DOHH2 (cell line): ENCODE measurements at regions not wholly inside any gene's neighbourhood (a gene's known extent, or its start where the extent isn't known, plus 50 kb on each side); places are given as distances from the start of the nearest gene placed in this dataset.

Experiments used
- CTCF ChIP-seq: fragments of 200-600 bp; sonication (generic); IDR thresholded peaks from one replicate; pipeline ENCODE4 v1.5.1; 2014; ENCODE audit warnings: antibody characterized with exemption, mild to moderate bottlenecking, low read depth, low read length; ENCODE audit not compliant: poor library complexity, severe bottlenecking
- EZH2phosphoT487 ChIP-seq: fragments of 200-600 bp; sonication (generic); IDR thresholded peaks from 2 replicates; pipeline ENCODE4 v1.6.1; 2017; ENCODE audit warnings: borderline replicate concordance, mild to moderate bottlenecking, antibody characterized with exemption, low read length, moderate library complexity, mixed read lengths

GRCh38 chr6:4384656-4385055 lies 249.3 kb upstream of the ECI2 start:
- TF ChIP-seq EZH2phosphoT487 = no peak
- no peak for TF ChIP-seq CTCF
